ENCODE measurements at regions not wholly inside any gene's neighbourhood (a gene's known extent, or its start where the extent isn't known, plus 50 kb on each side); places are given as distances from the start of the nearest gene placed in this dataset.

DNA sequence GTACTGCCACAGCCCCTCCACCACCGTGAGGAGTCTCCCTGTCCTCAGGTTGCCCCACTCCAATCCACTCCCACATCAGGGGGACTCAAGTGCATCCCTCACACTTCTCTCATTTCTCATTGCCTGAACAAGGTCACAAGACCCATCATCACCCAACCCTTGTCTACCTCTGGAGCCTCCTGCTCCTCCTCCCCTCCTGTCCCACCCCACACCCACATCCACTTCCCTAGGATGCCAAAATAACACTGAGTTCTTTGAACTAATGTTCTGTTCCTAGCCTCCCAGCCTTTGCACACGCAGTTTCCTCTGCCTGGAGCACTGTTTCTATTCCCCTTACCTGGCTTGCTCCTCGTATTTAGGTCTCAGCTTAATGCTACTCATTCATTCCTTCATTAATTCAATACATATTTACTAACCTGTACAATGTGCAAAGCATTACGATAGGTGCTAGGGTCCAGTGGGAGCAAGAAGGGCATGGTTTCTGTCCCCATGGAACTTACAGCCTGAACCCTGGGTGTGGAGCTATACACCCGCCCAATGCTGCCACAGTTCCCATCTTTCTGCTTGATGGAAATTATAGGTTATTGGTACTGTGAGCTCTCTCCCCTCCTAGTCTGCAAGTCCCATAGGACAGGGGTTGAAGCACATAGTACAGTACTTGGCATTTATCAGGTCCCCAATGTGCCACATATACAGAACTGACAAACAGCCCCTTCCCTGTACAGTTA lies 96.1 kb upstream of the GRIK3 start:
- no peak for DNase-seq

- no peak for DNase-seq
Measured at GRCh38 chr1:37131281-37131680, 97.0 kb upstream of the GRIK3 start.

- no peak for DNase-seq
Measured at GRCh38 chr1:37133276-37134145, 99.2 kb upstream of the GRIK3 start.

DNA sequence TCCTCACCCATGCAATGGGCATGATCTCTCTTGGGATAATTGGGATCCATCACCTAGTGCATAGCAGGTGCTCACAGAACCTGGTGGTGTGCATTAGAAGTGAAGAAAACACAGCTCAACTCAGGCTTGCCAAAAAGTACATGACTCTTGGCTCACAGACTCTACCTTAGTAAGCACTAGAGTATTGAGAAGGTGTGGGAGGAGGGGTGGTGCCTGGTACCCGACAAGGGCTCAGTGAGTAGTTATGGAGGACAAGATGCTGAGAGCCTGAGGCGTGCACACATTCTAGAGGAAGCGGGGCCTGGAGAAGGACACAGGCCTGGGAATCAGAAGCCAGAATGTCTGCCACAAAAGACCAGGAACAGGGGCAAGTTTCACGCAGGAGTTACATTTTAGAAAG lies 100.3 kb upstream of the GRIK3 start:
- DNase-seq, result no peak

GRCh38 chr1:37135032-37135431 lies 100.7 kb upstream of the GRIK3 start:
- no peak for DNase-seq

DNA sequence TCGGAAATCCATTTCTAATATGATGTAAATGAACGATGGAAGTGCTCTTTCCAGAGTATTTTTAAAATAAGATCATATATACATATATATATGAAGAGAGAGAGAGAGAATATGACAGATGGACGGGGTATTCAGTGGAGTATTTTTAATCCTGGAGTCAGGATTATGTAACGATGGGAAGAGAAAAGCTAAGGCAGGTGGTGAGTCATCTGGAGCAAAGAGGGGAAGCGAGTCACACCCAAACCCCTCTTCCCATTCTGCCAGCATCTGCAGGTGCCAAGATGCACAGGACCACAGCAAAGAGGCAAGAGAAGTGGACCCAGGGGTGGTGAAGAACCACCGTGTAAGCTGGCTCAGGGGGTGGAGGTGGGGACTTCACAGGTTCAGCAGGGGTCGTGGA lies 102.7 kb upstream of the GRIK3 start:
- DNase-seq, result peak; percentile 54

- DNase-seq, result no peak
Measured at GRCh38 chr1:37137601-37138000, 103.3 kb upstream of the GRIK3 start.

DNA sequence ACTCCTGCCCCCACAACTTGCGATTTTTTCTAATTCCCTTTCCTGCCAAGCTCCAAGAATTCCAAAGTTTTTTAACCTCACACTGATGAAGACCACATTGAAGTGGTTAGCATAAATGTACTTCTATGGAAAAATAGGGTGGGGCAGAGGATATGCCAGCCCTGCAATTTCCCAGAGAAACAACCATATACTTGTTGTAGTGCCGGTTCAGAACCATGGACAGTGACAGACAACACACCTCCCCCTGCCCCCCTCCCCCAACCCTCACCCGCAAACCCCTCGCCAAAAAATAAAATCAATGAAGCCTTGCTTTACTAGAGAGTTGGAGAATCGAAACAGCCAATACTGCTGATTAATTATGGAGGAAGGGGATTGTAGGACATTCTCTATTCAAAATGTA lies 109.5 kb upstream of the GRIK3 start:
- no peak for DNase-seq

DNA sequence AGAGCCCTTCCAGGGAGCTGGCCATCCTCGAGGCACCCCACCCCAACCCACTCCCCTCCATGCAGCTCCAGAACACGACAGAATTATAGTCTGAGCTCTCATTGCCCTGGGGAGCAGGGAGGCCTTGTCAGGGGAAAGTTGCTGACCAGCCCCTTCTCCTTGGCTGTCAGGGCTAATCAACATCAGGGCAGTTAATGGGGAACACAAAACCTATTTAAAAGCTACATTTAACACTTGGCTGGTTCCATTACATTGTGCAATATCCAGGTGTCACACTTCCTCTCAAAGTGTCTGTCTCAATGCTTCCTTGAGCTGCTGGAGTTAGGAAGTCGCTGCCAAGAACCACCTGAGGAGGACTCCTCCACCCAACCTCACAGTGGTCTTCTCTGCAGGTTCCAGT lies 111.8 kb upstream of the GRIK3 start:
- no peak for DNase-seq

- DNase-seq, result peak; percentile 25
Measured at GRCh38 chr1:37147392-37147831, 113.1 kb upstream of the GRIK3 start.

DNA sequence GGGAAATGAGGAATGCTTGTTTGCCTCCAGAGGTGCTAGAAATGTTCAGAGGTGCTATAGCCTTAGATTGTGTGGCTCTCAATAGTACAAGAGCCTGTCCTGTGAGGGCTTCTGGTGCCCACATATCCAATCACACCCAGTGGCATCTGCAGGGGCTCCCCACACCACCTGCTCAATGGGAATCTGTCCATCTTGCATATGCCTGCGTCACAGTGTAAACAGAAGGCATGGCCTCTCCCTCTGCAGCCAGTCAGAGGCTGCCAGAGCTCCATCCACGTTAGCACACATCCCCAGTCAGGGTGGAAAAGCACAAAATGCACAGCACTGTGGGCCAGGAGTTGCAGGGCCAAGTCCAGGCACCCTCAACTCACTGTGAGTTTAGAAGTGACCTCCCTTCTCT lies 113.6 kb upstream of the GRIK3 start:
- DNase-seq, result no peak

- DNase-seq, result no peak
Measured at GRCh38 chr1:37148663-37149062, 114.3 kb upstream of the GRIK3 start.

- DNase-seq, result peak; percentile 96
Measured at GRCh38 chr1:37149296-37149695, 115.0 kb upstream of the GRIK3 start.

DNA sequence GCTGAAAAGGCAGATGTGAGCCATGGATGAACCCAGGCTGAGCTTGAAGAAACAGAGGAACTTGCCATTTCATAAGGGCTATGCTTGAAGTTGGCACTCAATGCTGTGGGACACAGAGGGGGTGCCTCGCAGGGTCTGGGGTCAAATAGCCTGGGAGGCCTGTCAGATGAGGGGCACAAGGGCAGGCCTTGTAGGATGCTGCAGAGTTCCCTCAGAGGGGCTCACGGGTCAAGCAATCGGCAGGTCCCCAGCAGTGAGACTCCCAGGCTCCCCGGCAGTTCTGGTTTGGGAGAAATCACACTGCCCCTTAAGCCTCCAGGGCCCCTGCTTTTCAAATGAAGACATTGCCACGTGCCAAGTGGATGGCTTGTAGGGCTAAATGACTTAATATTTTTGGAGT lies 116.7 kb upstream of the GRIK3 start:
- DNase-seq, result no peak

- DNase-seq, result no peak
Measured at GRCh38 chr1:37151789-37152188, 117.5 kb upstream of the GRIK3 start.

DNA sequence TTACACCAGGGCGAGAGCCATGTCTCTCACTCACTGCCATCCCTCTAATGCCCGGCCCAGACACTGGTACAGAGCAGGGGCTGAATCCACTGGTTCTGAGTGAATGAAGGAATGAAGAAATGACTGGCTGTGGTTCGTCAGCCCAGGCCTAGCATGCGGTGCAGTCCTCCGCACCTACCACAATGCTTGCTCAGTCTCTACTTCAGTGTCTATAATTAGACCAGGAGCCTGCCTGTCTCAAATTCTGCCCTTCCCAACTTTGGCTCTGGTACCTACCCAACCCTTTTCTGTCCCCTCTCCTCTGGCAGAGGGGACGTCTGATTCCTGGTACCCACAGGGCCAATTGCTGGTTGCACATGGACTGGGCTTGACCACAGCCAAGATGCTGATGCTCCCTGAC lies 118.2 kb upstream of the GRIK3 start:
- no peak for DNase-seq

- DNase-seq, result no peak
Measured at GRCh38 chr1:37153116-37154100, 119.1 kb upstream of the GRIK3 start.

DNA sequence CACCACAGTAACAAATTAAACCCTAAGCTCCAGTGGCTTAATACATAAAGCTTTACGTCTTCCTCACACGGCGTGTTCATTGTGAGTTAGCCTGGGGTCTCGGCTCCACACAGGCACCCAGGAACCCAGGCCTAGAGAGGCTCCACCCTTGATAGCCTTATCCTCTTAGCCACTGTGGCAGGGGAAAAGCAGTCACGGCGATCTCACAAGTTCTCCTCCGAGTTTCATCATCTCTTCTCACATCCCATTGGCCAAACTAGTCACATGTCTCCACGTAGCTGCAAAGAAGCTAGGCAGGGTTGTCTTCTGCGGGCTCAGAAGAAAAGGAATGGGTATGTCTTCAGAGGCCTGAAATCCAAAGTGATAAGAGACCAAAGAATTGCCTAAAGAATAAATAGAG lies 122.3 kb upstream of the GRIK3 start:
- no peak for DNase-seq

DNA sequence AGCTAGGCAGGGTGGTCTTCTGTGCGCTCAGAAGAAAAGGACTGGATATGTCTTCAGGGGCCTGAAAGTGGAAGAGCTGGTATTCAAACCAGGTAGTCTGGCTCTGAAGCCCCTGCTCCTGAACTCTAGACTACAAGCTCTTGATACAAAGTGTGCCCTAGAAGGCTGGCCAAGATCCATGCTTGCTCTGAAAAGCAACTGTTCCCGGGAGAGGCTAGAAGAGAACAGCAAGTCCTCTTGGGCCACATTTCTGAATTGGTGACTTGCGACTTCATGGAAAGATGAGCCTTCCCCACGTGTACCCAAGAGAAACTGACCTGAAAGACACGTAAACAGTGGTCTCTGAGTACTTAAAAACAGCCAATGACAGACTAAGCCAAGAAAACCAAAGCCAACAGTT lies 123.3 kb upstream of the GRIK3 start:
- DNase-seq, result no peak

- DNase-seq, result no peak
Measured at GRCh38 chr1:37158113-37158749, 123.9 kb upstream of the GRIK3 start.

GRCh38 chr1:37159102-37159501 lies 124.8 kb upstream of the GRIK3 start:
- DNase-seq, result no peak

DNA sequence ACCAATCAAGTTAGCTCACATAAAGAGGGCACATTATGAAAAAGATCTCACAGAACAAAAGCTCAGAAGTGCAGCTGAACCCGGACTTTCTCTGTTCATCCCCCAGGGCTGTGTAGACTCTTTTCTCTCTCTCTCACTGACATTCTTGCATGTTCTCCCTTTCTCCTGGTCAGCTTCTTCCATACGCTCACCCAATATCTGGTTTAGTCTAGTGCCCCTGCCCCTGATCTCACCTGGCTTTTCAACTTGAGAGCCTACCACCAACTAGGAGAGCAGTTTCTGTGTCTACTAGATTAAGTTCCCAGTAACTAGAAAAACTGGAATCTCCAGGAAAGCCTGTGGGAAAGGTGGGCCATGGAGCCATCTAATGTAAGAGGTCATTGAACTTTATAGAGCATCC lies 126.9 kb upstream of the GRIK3 start:
- no peak for DNase-seq

DNA sequence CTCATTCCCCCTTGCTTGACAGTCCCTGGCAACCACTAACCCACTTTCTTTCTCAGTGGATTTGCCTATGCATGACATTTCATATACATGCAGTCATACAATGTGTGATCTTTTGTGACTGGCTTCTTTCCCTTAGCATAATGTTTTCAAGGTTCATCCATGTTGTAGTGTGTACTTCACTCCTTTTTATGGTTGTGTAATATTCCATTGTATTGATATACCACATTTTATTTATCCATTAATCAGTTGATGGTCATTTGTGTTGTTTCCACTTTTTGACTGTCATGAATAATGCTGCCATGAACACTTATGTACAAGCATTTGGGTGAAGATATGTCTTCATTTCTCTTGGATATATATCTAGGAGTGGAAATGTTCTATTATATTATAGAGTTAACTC lies 127.7 kb upstream of the GRIK3 start:
- DNase-seq, result no peak

All from DMS79 treated with DMSO at 0.1 percent for 48 hours (cell line).